H7 (cell line): ENCODE measurements at regions not wholly inside any gene's neighbourhood (a gene's known extent, or its start where the extent isn't known, plus 50 kb on each side); places are given as distances from the start of the nearest gene placed in this dataset.

ENCODE experiments used
- DNase-seq: peaks from one replicate; pipeline ENCODE4 v3.0.0; 2012
- H3K27me3 ChIP-seq: 2 replicates; pipeline ENCODE4 v1.6.0; 2011; ENCODE audit warnings: mild to moderate bottlenecking, low read length; ENCODE audit not compliant: control insufficient read depth, insufficient read depth
- H3K36me3 ChIP-seq: replicated peaks from 2 replicates; pipeline ENCODE4 v1.5.1; 2011; ENCODE audit warnings: low read length; ENCODE audit not compliant: control insufficient read depth, insufficient read depth
- H3K4me3 ChIP-seq: 2 replicates; pipeline ENCODE4 v1.5.1; 2011; ENCODE audit warnings: low read depth, mild to moderate bottlenecking, control low read depth, low read length, moderate library complexity; ENCODE audit not compliant: insufficient read depth

- DNase-seq = no peak
- Histone ChIP-seq H3K36me3 (no peaks in the 10 kb centered on the region), H3K4me3 (no peak overlapping the region), H3K27me3 (no peaks in the 10 kb centered on the region)
These were observed 305.1 kb upstream of the KCNH8 start for GRCh38 chr3:18843188-18843587.

- H3K27me3 ChIP-seq = no peaks in the 10 kb centered on the region
- H3K4me3 ChIP-seq = no peak overlapping the region
- no peak for DNase-seq
- no peaks in the 10 kb centered on the region for H3K36me3 ChIP-seq
These were observed 306.6 kb upstream of the KCNH8 start for GRCh38 chr3:18841422-18842343.

- no peaks in the 10 kb centered on the region for H3K36me3 ChIP-seq
- DNase-seq = no peak
- no peaks in the 10 kb centered on the region for H3K27me3 ChIP-seq
- H3K4me3 ChIP-seq = no peak overlapping the region
These were observed 307.7 kb upstream of the KCNH8 start for GRCh38 chr3:18840535-18841137.

- Histone ChIP-seq H3K36me3 (no peaks in the 10 kb centered on the region), H3K27me3 (no peaks in the 10 kb centered on the region), H3K4me3 (no peak overlapping the region)
- no peak for DNase-seq
These were observed 309.6 kb upstream of the KCNH8 start for GRCh38 chr3:18838758-18839157.

GRCh38 chr3:18837137-18837755 is 311.1 kb upstream of the KCNH8 start:
- Histone ChIP-seq H3K36me3 (no peaks in the 10 kb centered on the region), H3K4me3 (no peak overlapping the region), H3K27me3 (no peaks in the 10 kb centered on the region)
- DNase-seq = no peak

GRCh38 chr3:18835021-18835420 is 313.3 kb upstream of the KCNH8 start:
- H3K36me3 ChIP-seq = no peaks in the 10 kb centered on the region
- no peaks in the 10 kb centered on the region for H3K27me3 ChIP-seq
- no peak overlapping the region for H3K4me3 ChIP-seq
- DNase-seq = no peak

- no peak for DNase-seq
- Histone ChIP-seq H3K36me3 (no peaks in the 10 kb centered on the region), H3K4me3 (no peak overlapping the region), H3K27me3 (no peaks in the 10 kb centered on the region)
These were observed 318.2 kb upstream of the KCNH8 start for GRCh38 chr3:18830087-18830486.

- Histone ChIP-seq H3K27me3 (no peaks in the 10 kb centered on the region), H3K36me3 (no peaks in the 10 kb centered on the region), H3K4me3 (no peak overlapping the region)
- no peak for DNase-seq
These were observed 319.7 kb upstream of the KCNH8 start for GRCh38 chr3:18828637-18829036.

- DNase-seq = no peak
- no peaks in the 10 kb centered on the region for H3K36me3 ChIP-seq
- no peaks in the 10 kb centered on the region for H3K27me3 ChIP-seq
- H3K4me3 ChIP-seq = no peak overlapping the region
These were observed 320.6 kb upstream of the KCNH8 start for GRCh38 chr3:18827664-18828063.

GRCh38 chr3:18825665-18826064 is 322.6 kb upstream of the KCNH8 start:
- no peak overlapping the region for H3K4me3 ChIP-seq
- no peaks in the 10 kb centered on the region for H3K36me3 ChIP-seq
- DNase-seq = no peak
- no peaks in the 10 kb centered on the region for H3K27me3 ChIP-seq

- H3K27me3 ChIP-seq = no peaks in the 10 kb centered on the region
- DNase-seq = no peak
- H3K36me3 ChIP-seq = no peaks in the 10 kb centered on the region
- no peak overlapping the region for H3K4me3 ChIP-seq
These were observed 335.0 kb upstream of the KCNH8 start for GRCh38 chr3:18813300-18813699.

GRCh38 chr3:18812316-18812715 is 336.0 kb upstream of the KCNH8 start:
- no peaks in the 10 kb centered on the region for H3K36me3 ChIP-seq
- no peak for DNase-seq
- no peaks in the 10 kb centered on the region for H3K27me3 ChIP-seq
- H3K4me3 ChIP-seq = no peak overlapping the region

GRCh38 chr3:18810306-18810661 is 338.0 kb upstream of the KCNH8 start:
- H3K36me3 ChIP-seq = no peaks in the 10 kb centered on the region
- no peaks in the 10 kb centered on the region for H3K27me3 ChIP-seq
- no peak for DNase-seq
- H3K4me3 ChIP-seq = no peak overlapping the region

- no peaks in the 10 kb centered on the region for H3K27me3 ChIP-seq
- no peak overlapping the region for H3K4me3 ChIP-seq
- no peaks in the 10 kb centered on the region for H3K36me3 ChIP-seq
- DNase-seq = no peak
These were observed 338.5 kb upstream of the KCNH8 start for GRCh38 chr3:18809640-18810305.

GRCh38 chr3:18808429-18808828 is 339.9 kb upstream of the KCNH8 start:
- H3K4me3 ChIP-seq = no peak overlapping the region
- no peaks in the 10 kb centered on the region for H3K27me3 ChIP-seq
- no peak for DNase-seq
- H3K36me3 ChIP-seq = no peaks in the 10 kb centered on the region
